Activated B cell treated with CpG ODN at 0.5 μM for 24 hours (primary cell): ENCODE measurements at regions not wholly inside any gene's neighbourhood (a gene's known extent, or its start where the extent isn't known, plus 50 kb on each side); places are given as distances from the start of the nearest gene placed in this dataset.

Experiments used
- ATAC-seq: fragments of 200-7000 bp; cut with Tn5 transposase; one replicate; pipeline ENCODE4 v1.10.0; 2021; ENCODE audit warnings: low read depth, mild to moderate bottlenecking, moderate library complexity
- CTCF ChIA-PET: fragments of 350-600 bp; sonication (Branson Sonifier 250); formaldehyde crosslinking; loops from one replicate; lab custom pipeline; 2021; ENCODE audit warnings: antibody characterized with exemption; lab: Charles Lee
- POLR2A ChIA-PET: fragments of 350-600 bp; sonication (Branson Sonifier 250); formaldehyde crosslinking; loops from one replicate; lab custom pipeline; 2021; ENCODE audit warnings: antibody characterized with exemption; lab: Charles Lee
- DNase-seq: peaks from one replicate; pipeline ENCODE4 v3.0.0; 2022
- H3K27ac Mint-ChIP-seq: one replicate; pipeline ENCODE4 v1.8.0; 2020; ENCODE audit warnings: mixed read lengths
- H3K27me3 Mint-ChIP-seq: one replicate; pipeline ENCODE4 v1.8.0; 2021; ENCODE audit warnings: mixed read lengths
- H3K36me3 Mint-ChIP-seq: one replicate; pipeline ENCODE4 v1.8.0; 2021; ENCODE audit warnings: low read depth, mixed read lengths
- H3K4me1 Mint-ChIP-seq: one replicate; pipeline ENCODE4 v1.8.0; 2021; ENCODE audit warnings: mixed read lengths
- H3K4me3 Mint-ChIP-seq: one replicate; pipeline ENCODE4 v1.8.0; 2020; ENCODE audit warnings: mild to moderate bottlenecking, mixed read lengths
- H3K9me3 Mint-ChIP-seq: one replicate; pipeline ENCODE4 v1.8.0; 2020; ENCODE audit warnings: mixed read lengths
- intact Hi-C: fragments of 100-400 bp; cut with micrococcal nuclease; formaldehyde crosslinking; loops from one replicate; pipeline ENCODE4 v1.15.1; 2024
- TF ChIP-seq, protein P1 (sequence below): fragments of 200-600 bp; IDR thresholded peaks from one replicate; pipeline ENCODE4 v1.8.0; 2022; ENCODE audit warnings: antibody characterized with exemption, mild to moderate bottlenecking

GRCh38 chr12:76622915-76623314 lies 63.3 kb upstream of the OSBPL8 start:
- H3K4me3 Mint-ChIP-seq, result no peak overlapping the region
- ChIA-PET POLR2A (no interaction called here), CTCF (interaction anchor here (0.6 to 3.5 kb wide), 8 partner anchors 75 to 388 kb away, joined by 3 to 63 read pairs (median 5); no protein-coding TSS in a partner anchor)

GRCh38 chr12:76623931-76624330 lies 64.4 kb upstream of the OSBPL8 start:
- DNase-seq (no peak), ATAC-seq (no peak)
- H3K4me3 Mint-ChIP-seq, result no peak overlapping the region
- no peaks in the 10 kb centered on the region for H3K9me3 Mint-ChIP-seq
- TF ChIP-seq, protein P1, sequence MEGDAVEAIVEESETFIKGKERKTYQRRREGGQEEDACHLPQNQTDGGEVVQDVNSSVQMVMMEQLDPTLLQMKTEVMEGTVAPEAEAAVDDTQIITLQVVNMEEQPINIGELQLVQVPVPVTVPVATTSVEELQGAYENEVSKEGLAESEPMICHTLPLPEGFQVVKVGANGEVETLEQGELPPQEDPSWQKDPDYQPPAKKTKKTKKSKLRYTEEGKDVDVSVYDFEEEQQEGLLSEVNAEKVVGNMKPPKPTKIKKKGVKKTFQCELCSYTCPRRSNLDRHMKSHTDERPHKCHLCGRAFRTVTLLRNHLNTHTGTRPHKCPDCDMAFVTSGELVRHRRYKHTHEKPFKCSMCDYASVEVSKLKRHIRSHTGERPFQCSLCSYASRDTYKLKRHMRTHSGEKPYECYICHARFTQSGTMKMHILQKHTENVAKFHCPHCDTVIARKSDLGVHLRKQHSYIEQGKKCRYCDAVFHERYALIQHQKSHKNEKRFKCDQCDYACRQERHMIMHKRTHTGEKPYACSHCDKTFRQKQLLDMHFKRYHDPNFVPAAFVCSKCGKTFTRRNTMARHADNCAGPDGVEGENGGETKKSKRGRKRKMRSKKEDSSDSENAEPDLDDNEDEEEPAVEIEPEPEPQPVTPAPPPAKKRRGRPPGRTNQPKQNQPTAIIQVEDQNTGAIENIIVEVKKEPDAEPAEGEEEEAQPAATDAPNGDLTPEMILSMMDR, result no peak
- no peaks in the 10 kb centered on the region for H3K27me3 Mint-ChIP-seq
- no peak overlapping the region for H3K27ac Mint-ChIP-seq
- POLR2A ChIA-PET, result no interaction called here
- CTCF ChIA-PET, result interaction anchor here (0.6 to 3.5 kb wide), 3 partner anchors 166 to 387 kb away, joined by 3 to 63 read pairs (median 3); no protein-coding TSS in a partner anchor
- H3K36me3 Mint-ChIP-seq, result no peaks in the 10 kb centered on the region
- intact Hi-C loops, result loop anchor here (5.0 kb wide), 1 partner anchor 1303 kb away; no protein-coding TSS in a partner anchor
- H3K4me1 Mint-ChIP-seq, result peaks cover 3% of the 10 kb centered on the region

More at GRCh38 chr12:76622915-76623314, 63.3 kb upstream of the OSBPL8 start:
- DNase-seq (no peak), ATAC-seq (no peak)
- Mint-ChIP-seq H3K4me1 (peaks cover 3% of the 10 kb centered on the region), H3K9me3 (no peaks in the 10 kb centered on the region), H3K27ac (no peak overlapping the region), H3K36me3 (no peaks in the 10 kb centered on the region), H3K27me3 (no peaks in the 10 kb centered on the region)
- TF ChIP-seq, protein P1, result no peak
- intact Hi-C loops, result loop anchor here (5.0 kb wide), 1 partner anchor 1304 kb away; no protein-coding TSS in a partner anchor

- no peaks in the 10 kb centered on the region for H3K4me1 Mint-ChIP-seq
- CTCF ChIA-PET, result no interaction called here
Measured at GRCh38 chr12:76627346-76628135, 68.0 kb upstream of the OSBPL8 start.

DNA sequence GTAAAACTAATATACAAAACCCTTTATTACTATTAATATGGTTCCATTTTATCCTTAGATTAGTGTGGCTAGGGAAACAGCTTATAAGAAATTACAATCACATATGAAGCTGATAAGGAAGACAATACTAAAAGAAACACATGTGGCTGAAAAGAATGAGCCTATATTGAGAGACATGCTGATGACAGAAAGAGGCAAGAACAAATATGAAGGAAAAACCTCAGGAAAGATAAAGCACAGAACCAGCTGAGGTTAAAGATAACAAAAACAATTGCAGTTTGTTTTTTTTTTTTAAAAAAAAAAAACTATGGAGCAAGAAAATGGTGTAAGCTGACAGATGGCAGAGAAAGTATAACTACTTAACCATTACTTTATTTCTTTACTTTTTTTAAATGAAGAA lies 69.2 kb upstream of the OSBPL8 start:
- intact Hi-C loops, result no loop called here
- Mint-ChIP-seq H3K36me3 (no peaks in the 10 kb centered on the region), H3K9me3 (no peaks in the 10 kb centered on the region), H3K4me1 (no peaks in the 10 kb centered on the region), H3K4me3 (no peak overlapping the region), H3K27ac (no peak overlapping the region), H3K27me3 (no peaks in the 10 kb centered on the region)
- ATAC-seq, result no peak
- CTCF ChIA-PET, result no interaction called here
- TF ChIP-seq, protein P1, result no peak
- no peak for DNase-seq
- POLR2A ChIA-PET, result no interaction called here

More at GRCh38 chr12:76627346-76628135, 68.0 kb upstream of the OSBPL8 start:
- Mint-ChIP-seq H3K4me3 (no peak overlapping the region), H3K9me3 (no peaks in the 10 kb centered on the region), H3K27me3 (no peaks in the 10 kb centered on the region), H3K36me3 (no peaks in the 10 kb centered on the region), H3K27ac (no peak overlapping the region)
- ATAC-seq (no peak), DNase-seq (no peak)
- TF ChIP-seq, protein P1, result no peak
- POLR2A ChIA-PET, result no interaction called here
- intact Hi-C loops, result no loop called here

GRCh38 chr12:76631741-76632140 lies 72.2 kb upstream of the OSBPL8 start:
- ChIA-PET POLR2A (no interaction called here), CTCF (no interaction called here)
- ATAC-seq, result no peak
- DNase-seq, result no peak
- no peaks in the 10 kb centered on the region for H3K36me3 Mint-ChIP-seq
- H3K4me3 Mint-ChIP-seq, result no peak overlapping the region
- H3K27me3 Mint-ChIP-seq, result no peaks in the 10 kb centered on the region
- TF ChIP-seq, protein P1, result no peak
- no peak overlapping the region for H3K27ac Mint-ChIP-seq
- H3K9me3 Mint-ChIP-seq, result no peaks in the 10 kb centered on the region
- no peaks in the 10 kb centered on the region for H3K4me1 Mint-ChIP-seq
- intact Hi-C loops, result no loop called here
